ENCODE measurements at regions not wholly inside any gene's neighbourhood (a gene's known extent, or its start where the extent isn't known, plus 50 kb on each side); places are given as distances from the start of the nearest gene placed in this dataset.
A peak's percentile ranks its signal among the peaks of the same experiment; 100 is the strongest.

DNA sequence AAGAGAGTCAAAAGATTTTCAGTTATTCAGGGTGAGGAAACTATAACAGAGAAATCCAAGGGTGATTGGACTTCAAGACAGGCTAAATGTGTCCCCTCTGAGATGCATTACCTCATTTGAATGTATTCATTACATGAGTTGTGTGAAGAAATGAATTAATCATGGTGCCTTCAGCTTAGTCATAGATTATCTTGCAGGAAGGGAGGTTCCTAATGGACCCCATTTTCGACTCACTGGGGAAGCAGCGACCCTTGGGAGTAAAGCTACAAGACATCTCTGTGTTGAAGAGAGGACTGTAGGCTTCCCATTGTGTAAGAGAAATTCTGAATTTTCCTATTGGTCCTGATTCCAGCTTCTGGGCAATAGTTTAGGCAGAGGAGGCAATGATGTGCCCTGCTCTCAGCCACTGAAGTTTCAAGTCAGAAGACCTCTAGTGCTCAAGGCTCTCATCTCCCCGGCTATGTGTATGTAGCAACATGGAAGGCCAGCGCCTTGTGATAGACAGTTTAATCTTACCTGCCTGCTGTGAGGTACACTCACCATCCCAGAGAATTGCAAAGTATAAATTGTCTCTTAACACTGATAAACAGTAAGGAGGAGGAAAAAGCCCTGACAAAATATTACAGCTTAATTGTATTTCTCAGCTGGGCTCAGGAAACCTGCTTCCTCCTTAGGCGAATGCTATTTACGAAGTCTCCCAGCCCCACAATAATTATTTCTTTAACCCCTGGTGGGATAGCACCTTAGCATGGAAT is 133.8 kb downstream of the PDCD6IP start:
- TF ChIP-seq, protein P1, sequence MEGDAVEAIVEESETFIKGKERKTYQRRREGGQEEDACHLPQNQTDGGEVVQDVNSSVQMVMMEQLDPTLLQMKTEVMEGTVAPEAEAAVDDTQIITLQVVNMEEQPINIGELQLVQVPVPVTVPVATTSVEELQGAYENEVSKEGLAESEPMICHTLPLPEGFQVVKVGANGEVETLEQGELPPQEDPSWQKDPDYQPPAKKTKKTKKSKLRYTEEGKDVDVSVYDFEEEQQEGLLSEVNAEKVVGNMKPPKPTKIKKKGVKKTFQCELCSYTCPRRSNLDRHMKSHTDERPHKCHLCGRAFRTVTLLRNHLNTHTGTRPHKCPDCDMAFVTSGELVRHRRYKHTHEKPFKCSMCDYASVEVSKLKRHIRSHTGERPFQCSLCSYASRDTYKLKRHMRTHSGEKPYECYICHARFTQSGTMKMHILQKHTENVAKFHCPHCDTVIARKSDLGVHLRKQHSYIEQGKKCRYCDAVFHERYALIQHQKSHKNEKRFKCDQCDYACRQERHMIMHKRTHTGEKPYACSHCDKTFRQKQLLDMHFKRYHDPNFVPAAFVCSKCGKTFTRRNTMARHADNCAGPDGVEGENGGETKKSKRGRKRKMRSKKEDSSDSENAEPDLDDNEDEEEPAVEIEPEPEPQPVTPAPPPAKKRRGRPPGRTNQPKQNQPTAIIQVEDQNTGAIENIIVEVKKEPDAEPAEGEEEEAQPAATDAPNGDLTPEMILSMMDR (IDR thresholded peaks at IDR 0.05; ENCODE audit: insufficient read depth, low read length): no peak
- no peak overlapping the region for H3K4me3 ChIP-seq (ENCODE audit: low read depth, low read length)
- no peak for DNase-seq (ENCODE audit: low read depth)

DNA sequence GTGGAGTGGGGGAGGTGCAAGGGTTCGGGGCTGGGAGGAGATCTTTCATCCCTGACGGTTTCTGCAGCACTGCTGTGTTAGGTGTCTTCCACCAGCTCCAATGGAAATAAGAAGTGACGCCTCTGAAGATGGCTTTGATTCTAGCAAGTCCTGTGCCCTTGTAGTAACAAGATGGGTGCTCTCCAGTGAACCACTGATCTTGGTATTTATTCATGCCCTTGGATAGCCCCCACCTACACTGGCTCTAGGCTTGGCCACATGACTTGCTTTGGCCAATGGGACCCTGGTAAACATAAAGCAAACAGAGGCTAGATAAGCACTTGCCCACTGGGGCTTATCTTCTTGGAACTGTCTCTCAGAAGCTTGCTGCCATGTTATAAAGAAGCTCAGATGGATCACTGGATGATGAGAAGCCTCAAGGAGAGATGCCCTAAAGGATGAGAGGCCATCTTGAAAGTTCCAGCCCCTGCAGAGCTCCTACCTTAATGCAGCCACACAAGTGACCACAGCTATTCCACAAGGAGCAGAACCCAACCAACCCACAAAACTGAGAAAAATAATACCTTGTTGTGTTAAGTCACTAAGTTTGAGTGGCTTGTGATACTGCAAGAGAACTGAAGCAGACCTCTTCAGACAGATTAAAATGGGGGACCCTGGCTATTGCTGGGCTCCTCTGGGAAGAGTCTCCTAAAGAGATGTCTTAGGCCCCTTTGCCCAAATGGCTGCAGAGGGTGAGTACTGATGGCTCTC is 137.9 kb downstream of the PDCD6IP start:
- H3K4me3 ChIP-seq (ENCODE audit: low read depth, low read length): no peak overlapping the region
- TF ChIP-seq, protein P1 (IDR thresholded peaks at IDR 0.05; ENCODE audit: insufficient read depth, low read length): no peak
- no peak for DNase-seq (ENCODE audit: low read depth)

DNA sequence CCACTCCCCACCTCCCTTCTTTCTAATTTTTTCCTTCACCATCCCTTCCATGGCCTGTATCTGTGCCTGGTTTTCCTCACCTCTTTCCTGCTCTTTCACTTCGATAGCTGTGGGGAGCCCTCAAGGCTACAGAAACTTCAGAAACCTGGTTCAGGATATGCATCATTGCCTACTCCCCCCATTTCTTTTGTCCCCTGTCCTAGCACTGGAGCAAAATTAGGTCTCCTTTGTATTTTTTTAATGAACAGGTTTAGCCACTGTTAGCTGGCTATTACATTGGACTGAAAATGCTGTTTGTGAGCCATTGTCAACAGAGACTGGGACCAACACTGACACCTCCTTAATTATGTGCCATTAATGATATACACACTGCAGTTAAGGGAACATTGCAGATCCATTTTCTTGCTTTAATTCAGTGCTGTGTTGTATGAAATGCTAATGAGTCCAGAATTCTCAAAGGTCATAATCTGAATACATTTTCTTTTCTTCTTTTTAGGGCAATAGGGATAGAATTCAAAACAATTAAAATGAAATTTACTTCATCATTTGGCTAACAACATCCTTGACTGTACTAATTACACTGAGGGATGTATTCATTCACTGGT is 138.6 kb downstream of the PDCD6IP start:
- DNase-seq (ENCODE audit: low read depth): no peak
- H3K4me3 ChIP-seq (ENCODE audit: low read depth, low read length): no peak overlapping the region
- TF ChIP-seq, protein P1 (IDR thresholded peaks at IDR 0.05; ENCODE audit: insufficient read depth, low read length): no peak

DNA sequence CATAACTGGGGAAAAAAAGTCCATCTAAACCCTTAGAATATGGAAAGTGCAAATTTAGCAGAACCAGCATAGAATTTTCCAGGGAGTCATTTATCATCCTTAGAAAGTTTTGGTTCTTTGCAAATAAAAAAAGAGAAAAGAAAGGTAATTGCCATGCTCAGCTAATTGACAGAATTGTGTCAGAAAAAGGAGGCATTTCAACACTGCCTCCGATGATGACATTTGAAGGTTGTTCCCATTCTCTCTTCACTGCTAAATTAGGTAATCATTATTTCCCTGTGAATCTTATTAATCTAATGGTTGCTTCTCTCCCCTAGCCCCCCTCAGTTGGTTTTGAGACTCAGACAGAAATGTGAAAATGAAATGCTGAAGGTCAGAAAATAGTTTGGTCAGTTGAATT is 139.2 kb downstream of the PDCD6IP start:
- DNase-seq (ENCODE audit: low read depth): no peak
- H3K4me3 ChIP-seq (ENCODE audit: low read depth, low read length): no peak overlapping the region
- TF ChIP-seq, protein P1 (IDR thresholded peaks at IDR 0.05; ENCODE audit: insufficient read depth, low read length): no peak

DNA sequence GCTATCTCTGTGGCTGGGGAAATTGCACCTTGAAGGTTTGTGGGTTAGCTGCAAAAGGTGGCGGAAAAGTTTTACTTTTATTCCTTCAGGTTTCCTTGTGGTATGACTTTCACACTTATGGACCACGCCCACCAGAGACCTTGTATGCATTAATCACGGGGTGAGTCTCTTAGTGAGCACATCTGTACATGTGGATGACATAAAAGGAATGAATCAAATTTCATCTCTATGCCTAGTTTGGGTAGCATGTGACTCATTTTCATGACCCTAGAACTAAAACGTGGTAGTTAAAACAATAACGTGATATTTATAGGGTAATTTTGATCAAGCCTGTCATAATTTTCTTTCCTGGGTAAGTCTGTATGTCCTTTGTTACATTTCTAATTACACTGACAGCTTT is 141.7 kb downstream of the PDCD6IP start:
- TF ChIP-seq, protein P1 (IDR thresholded peaks at IDR 0.05; ENCODE audit: insufficient read depth, low read length): no peak
- no peak overlapping the region for H3K4me3 ChIP-seq (ENCODE audit: low read depth, low read length)
- DNase-seq (ENCODE audit: low read depth): peak; percentile 12

DNA sequence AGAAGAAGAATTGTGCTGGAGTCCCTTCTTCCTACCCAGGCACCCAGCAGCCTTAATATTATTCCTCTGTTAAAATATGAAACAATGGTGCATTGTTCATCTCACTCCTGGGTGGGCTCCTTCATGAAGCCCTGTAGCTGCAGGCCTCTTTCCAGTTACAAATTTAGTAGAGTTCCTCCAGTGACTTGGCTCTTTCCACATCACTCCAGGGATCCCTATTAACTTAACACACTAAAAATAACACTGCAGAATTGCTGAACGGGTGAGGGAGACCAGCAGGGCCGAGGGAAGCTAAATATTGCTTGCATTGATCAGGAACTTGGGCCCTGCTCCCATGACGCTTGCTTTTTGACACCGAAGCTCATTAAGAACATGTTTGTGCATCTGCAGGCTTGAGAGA is 142.3 kb downstream of the PDCD6IP start:
- TF ChIP-seq, protein P1 (IDR thresholded peaks at IDR 0.05; ENCODE audit: insufficient read depth, low read length): no peak
- peak; percentile 25 for DNase-seq (ENCODE audit: low read depth)

More for the DNA sequence above, 142.3 kb downstream of the PDCD6IP start:
- no peak overlapping the region for H3K4me3 ChIP-seq (ENCODE audit: low read depth, low read length)
